Ramos (cell line): ENCODE measurements at regions not wholly inside any gene's neighbourhood (a gene's known extent, or its start where the extent isn't known, plus 50 kb on each side); places are given as distances from the start of the nearest gene placed in this dataset.
"Not testable (repeated sequence)": the region's sequence is repeated elsewhere in the genome, so short reads cannot be mapped to it uniquely, and the experiment has no call there.

ENCODE experiments used
- in situ Hi-C: fragments of 300-500 bp; cut with MboI; formaldehyde crosslinking; loops from one replicate; pipeline ENCODE4 v1.14.3; 2022; ENCODE audit warnings: low sequenced_read_pairs; ENCODE audit not compliant: unreplicated experiment

- in situ Hi-C loops: not testable (repeated sequence)
Measured at GRCh38 chr2:87343347-87343746, 321.7 kb upstream of the PLGLB1 start.

- in situ Hi-C loops: not testable (repeated sequence)
Measured at GRCh38 chr2:87345283-87345682, 323.6 kb upstream of the PLGLB1 start.

- in situ Hi-C loops: not testable (repeated sequence)
Measured at GRCh38 chr2:87348556-87348955, 326.9 kb upstream of the PLGLB1 start.

GRCh38 chr2:87349006-87349405, 327.4 kb upstream of the PLGLB1 start:
- in situ Hi-C loops: not testable (repeated sequence)

DNA sequence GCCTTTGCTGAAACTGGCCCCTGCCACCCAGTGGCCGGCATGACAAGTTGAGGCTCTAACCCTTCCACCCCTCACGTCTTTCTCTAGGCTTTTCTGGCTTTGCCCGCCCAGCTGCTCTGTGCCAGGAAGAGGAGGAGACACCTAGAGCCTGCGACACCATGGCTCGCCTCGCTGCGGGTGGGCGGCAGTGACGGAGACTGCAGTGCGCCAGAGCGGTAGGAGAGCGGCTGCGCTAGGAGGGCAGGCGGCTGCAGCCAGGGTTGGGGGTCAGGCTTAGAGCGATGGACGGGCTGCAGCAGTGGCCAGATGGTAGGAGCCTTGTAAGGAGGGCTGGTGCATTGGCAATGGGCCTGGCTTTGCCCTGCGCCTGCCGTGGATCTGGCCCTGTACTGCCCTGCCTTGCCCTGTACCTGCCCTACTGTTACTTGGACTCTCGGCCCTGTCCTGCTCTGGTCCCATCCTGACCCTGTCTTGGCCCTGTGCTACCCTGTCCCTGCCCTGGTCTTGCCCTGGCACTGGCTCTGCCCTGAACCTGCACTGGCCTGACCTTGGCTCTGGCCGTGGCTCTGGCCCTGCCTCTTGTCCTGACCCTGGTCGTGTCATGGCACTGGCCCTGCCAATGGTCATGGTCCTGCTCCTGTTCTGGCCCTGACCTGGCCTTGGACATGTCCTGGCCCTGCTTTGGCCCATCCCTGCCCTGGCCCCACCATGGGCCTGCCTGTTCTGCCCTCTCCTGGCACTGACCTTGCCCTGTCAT, 330.7 kb upstream of the PLGLB1 start:
- in situ Hi-C loops: not testable (repeated sequence)

DNA sequence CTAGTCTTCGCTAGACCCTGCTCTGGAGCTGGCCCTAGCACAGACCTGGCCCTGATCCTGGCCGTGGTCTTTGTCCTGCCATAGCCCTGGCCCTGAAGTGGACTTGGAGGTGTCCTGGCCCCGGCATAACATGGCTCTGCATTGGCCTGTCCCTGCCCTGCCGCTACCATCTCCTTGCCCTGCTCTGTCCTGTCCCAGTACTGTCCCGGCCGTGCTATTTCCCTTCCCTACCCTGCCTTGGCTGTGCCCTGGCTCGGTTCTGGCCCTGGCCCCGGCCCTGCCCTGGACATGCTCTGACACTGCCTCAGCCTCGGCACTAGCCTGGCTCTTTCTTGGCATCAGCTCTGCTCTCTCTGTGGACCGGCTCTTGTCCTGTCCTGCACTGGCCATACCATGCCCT, 331.8 kb upstream of the PLGLB1 start:
- in situ Hi-C loops: not testable (repeated sequence)

GRCh38 chr2:87354102-87354501, 332.5 kb upstream of the PLGLB1 start:
- in situ Hi-C loops: not testable (repeated sequence)

DNA sequence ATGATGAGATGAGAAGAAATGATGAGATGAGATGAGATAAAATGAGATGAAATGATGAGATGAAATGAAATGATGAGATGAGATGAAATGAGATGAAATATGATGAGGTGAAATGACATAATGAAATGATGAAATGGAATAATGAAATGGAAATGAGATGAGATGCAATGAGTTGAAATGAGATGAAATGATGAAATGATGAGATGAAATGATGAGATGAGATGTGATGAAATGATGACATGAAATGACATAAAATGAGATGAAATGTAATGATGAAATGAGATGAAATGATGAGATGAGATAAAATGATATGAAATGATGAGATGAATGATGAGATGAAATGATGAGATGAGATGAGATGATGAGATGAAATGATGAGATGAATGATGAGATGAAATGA, 338.6 kb upstream of the PLGLB1 start:
- in situ Hi-C loops: not testable (repeated sequence)

GRCh38 chr2:87360927-87361326, 339.3 kb upstream of the PLGLB1 start:
- in situ Hi-C loops: not testable (repeated sequence)

DNA sequence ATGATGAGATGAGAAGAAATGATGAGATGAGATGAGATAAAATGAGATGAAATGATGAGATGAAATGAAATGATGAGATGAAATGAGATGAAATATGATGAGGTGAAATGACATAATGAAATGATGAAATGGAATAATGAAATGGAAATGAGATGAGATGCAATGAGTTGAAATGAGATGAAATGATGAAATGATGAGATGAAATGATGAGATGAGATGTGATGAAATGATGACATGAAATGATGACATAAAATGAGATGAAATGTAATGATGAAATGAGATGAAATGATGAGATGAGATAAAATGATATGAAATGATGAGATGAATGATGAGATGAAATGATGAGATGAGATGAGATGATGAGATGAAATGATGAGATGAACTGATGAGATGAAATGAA, 340.2 kb upstream of the PLGLB1 start:
- in situ Hi-C loops: not testable (repeated sequence)

DNA sequence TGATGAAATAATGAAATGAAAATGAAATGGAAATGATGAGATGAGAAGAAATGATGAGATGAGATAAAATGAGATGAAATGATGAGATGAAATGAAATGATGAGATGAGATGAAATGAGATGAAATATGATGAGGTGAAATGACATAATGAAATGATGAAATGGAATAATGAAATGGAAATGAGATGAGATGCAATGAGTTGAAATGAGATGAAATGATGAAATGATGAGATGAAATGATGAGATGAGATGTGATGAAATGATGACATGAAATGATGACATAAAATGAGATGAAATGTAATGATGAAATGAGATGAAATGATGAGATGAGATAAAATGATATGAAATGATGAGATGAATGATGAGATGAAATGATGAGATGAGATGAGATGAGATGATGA, 342.7 kb upstream of the PLGLB1 start:
- in situ Hi-C loops: not testable (repeated sequence)

GRCh38 chr2:87365038-87365437, 343.4 kb upstream of the PLGLB1 start:
- in situ Hi-C loops: not testable (repeated sequence)

GRCh38 chr2:87386063-87386560, 361.8 kb upstream of the PLGLB2 start:
- in situ Hi-C loops: not testable (repeated sequence)

DNA sequence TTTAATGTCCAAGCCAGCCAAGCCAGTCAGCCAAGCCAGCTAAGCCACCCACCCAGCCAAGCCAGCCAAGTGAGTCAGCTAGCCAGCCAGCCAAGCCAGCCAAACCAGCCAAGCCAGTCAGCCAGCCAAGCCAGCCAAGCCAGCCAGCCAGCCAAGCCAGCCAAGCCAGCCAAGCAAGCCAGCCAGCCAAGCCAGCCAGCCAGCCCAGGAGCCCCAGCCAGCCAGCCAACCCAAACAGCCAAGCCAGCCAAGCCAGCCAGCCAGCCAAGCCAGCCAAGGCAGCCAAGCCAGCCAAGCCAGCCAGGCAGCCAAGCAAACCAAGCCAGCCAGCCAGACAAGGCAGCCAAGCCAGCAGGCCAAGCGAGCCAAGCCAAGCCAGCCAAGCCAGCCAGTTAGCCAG, 352.1 kb upstream of the PLGLB2 start:
- in situ Hi-C loops: not testable (repeated sequence)

- in situ Hi-C loops: not testable (repeated sequence)
Measured at GRCh38 chr2:87396551-87397265, 351.2 kb upstream of the PLGLB2 start.

GRCh38 chr2:87397276-87398065, 350.4 kb upstream of the PLGLB2 start:
- in situ Hi-C loops: not testable (repeated sequence)

DNA sequence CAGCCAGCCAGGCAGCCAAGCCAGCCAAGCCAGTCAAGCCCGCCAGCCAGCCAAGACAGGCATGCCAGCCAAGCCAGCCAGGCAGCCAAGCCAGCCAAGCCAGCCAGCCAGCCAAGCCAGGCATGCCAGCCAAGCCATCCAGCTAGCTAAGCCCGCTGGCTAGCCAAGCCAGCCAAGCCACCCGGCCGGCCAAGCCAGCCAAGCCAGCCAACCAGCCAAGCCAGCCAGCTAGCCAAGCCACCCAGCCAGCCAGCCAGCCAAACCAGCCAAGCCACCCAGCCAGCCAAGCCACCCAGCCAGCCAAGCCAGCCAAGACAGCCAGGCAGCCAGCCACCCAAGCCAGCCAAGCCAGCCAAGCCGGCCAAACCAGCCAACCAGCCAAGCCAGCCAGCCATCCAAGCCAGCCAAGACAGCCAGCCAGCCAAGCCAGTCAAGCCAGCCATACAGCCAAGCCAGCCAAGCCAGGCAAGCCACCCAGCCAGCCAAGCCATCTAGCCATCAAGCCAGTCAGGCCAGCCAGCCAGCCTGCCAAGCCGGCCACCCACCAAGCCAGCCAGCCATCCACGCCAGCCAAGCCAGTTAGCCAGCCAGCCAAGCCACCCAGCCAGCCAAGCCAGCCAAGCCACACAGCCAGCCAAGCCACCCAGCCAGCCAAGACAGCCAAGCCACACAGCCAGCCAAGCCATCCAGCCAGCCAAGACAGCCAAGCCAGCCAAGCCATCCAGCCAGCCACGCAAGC, 349.2 kb upstream of the PLGLB2 start:
- in situ Hi-C loops: not testable (repeated sequence)

- in situ Hi-C loops: no loop called here
Measured at GRCh38 chr2:87401726-87402345, 346.1 kb upstream of the PLGLB2 start.

DNA sequence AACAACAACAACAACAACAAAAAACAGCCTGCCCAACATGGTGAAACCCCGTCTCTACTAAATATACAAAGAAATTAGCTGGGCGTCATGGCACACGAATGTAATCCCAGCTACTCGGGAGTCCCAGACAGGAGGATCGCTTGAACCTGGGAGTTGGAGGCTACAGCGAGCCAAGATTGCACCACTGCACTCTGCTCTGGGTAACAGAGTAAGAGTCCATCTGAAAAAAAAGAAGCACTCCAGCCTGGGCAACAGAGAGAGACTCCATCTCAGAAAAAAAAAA, 344.1 kb upstream of the PLGLB2 start:
- in situ Hi-C loops: no loop called here
